Loucy (cell line): ENCODE measurements at regions not wholly inside any gene's neighbourhood (a gene's known extent, or its start where the extent isn't known, plus 50 kb on each side); places are given as distances from the start of the nearest gene placed in this dataset.

Experiments
- H2AFZ ChIP-seq: fragments of 200-600 bp; sonication (generic); 2 replicates; pipeline ENCODE4 v1.6.0; 2016; ENCODE audit warnings: antibody characterized with exemption, mild to moderate bottlenecking, low read length, moderate library complexity
- H3F3A ChIP-seq: fragments of 200-600 bp; 2 replicates; pipeline ENCODE4 v1.6.0; 2016; ENCODE audit warnings: antibody characterized with exemption, low read depth, mild to moderate bottlenecking
- H3K27me3 ChIP-seq: fragments of 200-600 bp; sonication (generic); 2 replicates; pipeline ENCODE4 v1.6.1; 2014; ENCODE audit warnings: low read length, mild to moderate bottlenecking; ENCODE audit not compliant: insufficient read depth, poor library complexity, severe bottlenecking
- H3K36me3 ChIP-seq: fragments of 200-600 bp; sonication (generic); 2 replicates; pipeline ENCODE4 v1.6.1; 2016; ENCODE audit warnings: low read length; ENCODE audit not compliant: insufficient read depth
- H3K4me1 ChIP-seq: fragments of 200-600 bp; sonication (generic); 2 replicates; pipeline ENCODE4 v1.5.1; 2014; ENCODE audit warnings: low read length, mild to moderate bottlenecking; ENCODE audit not compliant: insufficient read depth, poor library complexity, severe bottlenecking
- H3K4me2 ChIP-seq: fragments of 200-600 bp; sonication (generic); 2 replicates; pipeline ENCODE4 v1.6.0; 2014; ENCODE audit warnings: antibody characterized with exemption, low read length, low read depth, mild to moderate bottlenecking; ENCODE audit not compliant: poor library complexity, severe bottlenecking
- H3K4me3 ChIP-seq: fragments of 200-600 bp; sonication (generic); 2 replicates; pipeline ENCODE4 v1.5.1; 2014; ENCODE audit warnings: low read length, mild to moderate bottlenecking, mixed read lengths; ENCODE audit not compliant: poor library complexity, severe bottlenecking
- H3K79me2 ChIP-seq: fragments of 200-600 bp; sonication (generic); 2 replicates; pipeline ENCODE4 v1.6.1; 2014; ENCODE audit warnings: low read length; ENCODE audit not compliant: insufficient read depth
- H3K9ac ChIP-seq: fragments of 200-600 bp; sonication (generic); 2 replicates; pipeline ENCODE4 v1.6.0; 2014; ENCODE audit warnings: mild to moderate bottlenecking, low read depth, low read length, moderate library complexity; ENCODE audit not compliant: poor library complexity, severe bottlenecking
- H3K9me2 ChIP-seq: fragments of 200-600 bp; sonication (generic); replicated peaks from 2 replicates; pipeline ENCODE4 v1.6.1; 2016; ENCODE audit warnings: low read depth, low read length, mixed read lengths
- H3K9me3 ChIP-seq: fragments of 200-600 bp; sonication (generic); 2 replicates; pipeline ENCODE4 v1.6.1; 2014; ENCODE audit warnings: mild to moderate bottlenecking, antibody characterized with exemption, low read length, low read depth; ENCODE audit not compliant: insufficient read depth
- H4K20me1 ChIP-seq: fragments of 200-600 bp; sonication (generic); 2 replicates; pipeline ENCODE4 v1.6.0; 2014; ENCODE audit warnings: antibody characterized with exemption, low read length, mild to moderate bottlenecking; ENCODE audit not compliant: insufficient read depth, poor library complexity, severe bottlenecking
- EZH2phosphoT487 ChIP-seq: fragments of 200-600 bp; IDR thresholded peaks from 2 replicates; pipeline ENCODE4 v1.6.1; 2018; ENCODE audit warnings: antibody characterized with exemption, mild to moderate bottlenecking, moderate library complexity, borderline replicate concordance
- TF ChIP-seq, protein P1 (sequence below): fragments of 200-600 bp; sonication (generic); conservative IDR thresholded peaks from 2 replicates; pipeline ENCODE4 v1.5.1; 2014; ENCODE audit warnings: mild to moderate bottlenecking, antibody characterized with exemption, low read length

DNA sequence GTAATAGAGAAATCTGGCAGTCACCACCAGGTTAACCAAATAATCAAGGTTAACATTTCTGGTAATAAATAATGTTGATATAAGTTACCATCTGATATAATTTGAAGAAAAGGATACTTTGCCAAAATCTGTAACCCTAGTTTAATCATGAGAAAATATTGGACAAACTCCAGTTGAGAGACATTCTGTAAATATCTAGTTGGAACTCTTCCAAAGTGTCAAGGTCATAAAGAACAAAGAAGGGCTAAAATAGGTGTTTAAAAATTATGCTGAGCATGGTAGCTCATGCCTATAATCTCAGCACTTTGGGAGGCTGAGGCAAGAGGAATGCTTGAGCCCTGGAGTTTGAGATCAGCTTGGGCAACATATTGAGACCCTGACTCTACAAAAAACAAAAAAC, 253.3 kb downstream of the MRPS30 start:
- no peaks in the 10 kb centered on the region for H3K27me3 ChIP-seq
- no peaks in the 10 kb centered on the region for H3K36me3 ChIP-seq
- H3K9me2 ChIP-seq: no peaks in the 10 kb centered on the region
- H3K4me2 ChIP-seq: no peak overlapping the region
- H3K4me1 ChIP-seq: no peaks in the 10 kb centered on the region
- H3K4me3 ChIP-seq: no peak overlapping the region
- H3K9ac ChIP-seq: no peak overlapping the region
- H3F3A ChIP-seq: no peaks in the 10 kb centered on the region
- H2AFZ ChIP-seq: no peak overlapping the region
- no peaks in the 10 kb centered on the region for H4K20me1 ChIP-seq
- H3K9me3 ChIP-seq: no peaks in the 10 kb centered on the region
- no peaks in the 10 kb centered on the region for H3K79me2 ChIP-seq
- TF ChIP-seq, protein P1, sequence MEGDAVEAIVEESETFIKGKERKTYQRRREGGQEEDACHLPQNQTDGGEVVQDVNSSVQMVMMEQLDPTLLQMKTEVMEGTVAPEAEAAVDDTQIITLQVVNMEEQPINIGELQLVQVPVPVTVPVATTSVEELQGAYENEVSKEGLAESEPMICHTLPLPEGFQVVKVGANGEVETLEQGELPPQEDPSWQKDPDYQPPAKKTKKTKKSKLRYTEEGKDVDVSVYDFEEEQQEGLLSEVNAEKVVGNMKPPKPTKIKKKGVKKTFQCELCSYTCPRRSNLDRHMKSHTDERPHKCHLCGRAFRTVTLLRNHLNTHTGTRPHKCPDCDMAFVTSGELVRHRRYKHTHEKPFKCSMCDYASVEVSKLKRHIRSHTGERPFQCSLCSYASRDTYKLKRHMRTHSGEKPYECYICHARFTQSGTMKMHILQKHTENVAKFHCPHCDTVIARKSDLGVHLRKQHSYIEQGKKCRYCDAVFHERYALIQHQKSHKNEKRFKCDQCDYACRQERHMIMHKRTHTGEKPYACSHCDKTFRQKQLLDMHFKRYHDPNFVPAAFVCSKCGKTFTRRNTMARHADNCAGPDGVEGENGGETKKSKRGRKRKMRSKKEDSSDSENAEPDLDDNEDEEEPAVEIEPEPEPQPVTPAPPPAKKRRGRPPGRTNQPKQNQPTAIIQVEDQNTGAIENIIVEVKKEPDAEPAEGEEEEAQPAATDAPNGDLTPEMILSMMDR: no peak
- no peak for TF ChIP-seq EZH2phosphoT487

GRCh38 chr5:45081082-45081481, 272.3 kb downstream of the MRPS30 start:
- H2AFZ ChIP-seq: no peak overlapping the region
- H3K9me2 ChIP-seq: 0 out of 2 replicates have a peak, but pooled peaks cover 5% of the 10 kb centered on the region
- H3K4me3 ChIP-seq: no peak overlapping the region
- H3K4me2 ChIP-seq: no peak overlapping the region
- no peaks in the 10 kb centered on the region for H3K27me3 ChIP-seq
- no peaks in the 10 kb centered on the region for H3K36me3 ChIP-seq
- H3F3A ChIP-seq: no peaks in the 10 kb centered on the region
- no peaks in the 10 kb centered on the region for H4K20me1 ChIP-seq
- no peaks in the 10 kb centered on the region for H3K9me3 ChIP-seq
- no peaks in the 10 kb centered on the region for H3K79me2 ChIP-seq
- H3K4me1 ChIP-seq: no peaks in the 10 kb centered on the region
- TF ChIP-seq EZH2phosphoT487: no peak
- TF ChIP-seq, protein P1: no peak
- H3K9ac ChIP-seq: no peak overlapping the region

DNA sequence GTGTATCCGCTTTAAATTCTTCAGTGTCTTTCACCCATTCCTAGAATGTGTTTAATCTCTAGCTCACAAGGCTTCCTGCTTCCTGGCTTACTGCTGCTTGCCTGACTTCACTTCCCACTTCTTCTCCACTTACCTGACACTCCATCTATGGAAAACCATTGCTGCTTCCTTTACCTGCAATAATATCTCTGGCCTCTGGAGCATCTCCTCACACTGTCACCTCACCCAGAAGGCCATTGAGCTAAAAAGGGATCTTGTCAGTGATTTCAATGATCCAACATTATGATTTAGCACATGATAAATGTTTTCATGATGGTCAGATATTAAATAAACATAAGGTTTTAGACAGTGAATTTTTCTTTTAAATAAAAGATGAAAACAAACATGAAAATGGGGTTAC, 281.1 kb downstream of the MRPS30 start:
- Histone ChIP-seq H3K4me2 (no peak overlapping the region), H3K4me3 (no peak overlapping the region), H3K9ac (no peak overlapping the region), H3K9me2 (no peaks in the 10 kb centered on the region), H3K79me2 (no peaks in the 10 kb centered on the region), H3K4me1 (no peaks in the 10 kb centered on the region), H2AFZ (no peak overlapping the region), H3K36me3 (no peaks in the 10 kb centered on the region), H4K20me1 (no peaks in the 10 kb centered on the region), H3F3A (no peaks in the 10 kb centered on the region), H3K27me3 (no peaks in the 10 kb centered on the region), H3K9me3 (no peaks in the 10 kb centered on the region)
- no peak for TF ChIP-seq EZH2phosphoT487
- TF ChIP-seq, protein P1: no peak
